ENCODE measurements at regions not wholly inside any gene's neighbourhood (a gene's known extent, or its start where the extent isn't known, plus 50 kb on each side); places are given as distances from the start of the nearest gene placed in this dataset.

- no peaks in the 10 kb centered on the region for H3K9me3 ChIP-seq (ENCODE audit: control insufficient read depth in 4 of 4, insufficient read depth in 3 of 4, low read length in 3 of 4)
- TF ChIP-seq CTCF (IDR thresholded peaks at IDR 0.05; ENCODE audit: control extremely low read depth, extremely low read depth): no peak
- ATAC-seq (ENCODE audit: insufficient read depth, low FRiP score): no peak
- no peak for DNase-seq
- WGBS, 2 donors: 62 to 64% methylated on average over 3 of the region's 3 CpGs
- no peaks in the 10 kb centered on the region for H3K27me3 ChIP-seq (ENCODE audit: control insufficient read depth in 3 of 3, insufficient read depth in 3 of 3, low read length in 2 of 3)
- H3K9ac ChIP-seq (ENCODE audit: insufficient read depth in 1 of 2, low read length in 2 of 2): no peak overlapping the region
- H3K4me3 ChIP-seq: no peak overlapping the region
- peaks cover 0 to 23% (median 0%) of the 10 kb centered on the region in 5 donors for H3K4me1 ChIP-seq (ENCODE audit: control insufficient read depth in 5 of 5, insufficient read depth in 5 of 5, low read length in 5 of 5)
- no peak overlapping the region for H3K27ac ChIP-seq (ENCODE audit: low read depth in 1 of 2, low read length in 1 of 2)
- no peaks in the 10 kb centered on the region for H3K36me3 ChIP-seq (ENCODE audit: control insufficient read depth in 4 of 4, insufficient read depth in 4 of 4, low read length in 4 of 4)
These were observed 610.2 kb upstream of the NOX3 start for GRCh38 chr6:156065849-156066248.

GRCh38 chr6:156062091-156062563 is 606.5 kb upstream of the NOX3 start:
- Histone ChIP-seq H3K27ac (ENCODE audit: low read depth in 1 of 2, low read length in 1 of 2) (no peak overlapping the region), H3K9me3 (ENCODE audit: control insufficient read depth in 4 of 4, insufficient read depth in 3 of 4, low read length in 3 of 4) (peaks cover 0 to 8% (median 0%) of the 10 kb centered on the region in 4 donors), H3K27me3 (ENCODE audit: control insufficient read depth in 3 of 3, insufficient read depth in 3 of 3, low read length in 2 of 3) (no peaks in the 10 kb centered on the region), H3K9ac (ENCODE audit: insufficient read depth in 1 of 2, low read length in 2 of 2) (no peak overlapping the region), H3K4me1 (ENCODE audit: control insufficient read depth in 5 of 5, insufficient read depth in 5 of 5, low read length in 5 of 5) (peaks cover 0 to 14% (median 0%) of the 10 kb centered on the region in 5 donors), H3K4me3 (no peak overlapping the region), H3K36me3 (ENCODE audit: control insufficient read depth in 4 of 4, insufficient read depth in 4 of 4, low read length in 4 of 4) (no peaks in the 10 kb centered on the region)
- ATAC-seq (ENCODE audit: insufficient read depth, low FRiP score): no peak
- TF ChIP-seq CTCF (IDR thresholded peaks at IDR 0.05; ENCODE audit: control extremely low read depth, extremely low read depth): no peak
- DNase-seq: peak; percentile 39 to 88 (median 77)
- whole genome bisulfite sequencing, 2 donors: 50 to 51% methylated on average over 2 of the region's 2 CpGs

GRCh38 chr6:156061465-156061864 is 605.8 kb upstream of the NOX3 start:
- ATAC-seq (ENCODE audit: insufficient read depth, low FRiP score) (no peak), DNase-seq (no peak)
- no peak for TF ChIP-seq CTCF (IDR thresholded peaks at IDR 0.05; ENCODE audit: control extremely low read depth, extremely low read depth)
- no peak overlapping the region for H3K9ac ChIP-seq (ENCODE audit: insufficient read depth in 1 of 2, low read length in 2 of 2)
- peaks cover 0 to 14% (median 0%) of the 10 kb centered on the region in 5 donors for H3K4me1 ChIP-seq (ENCODE audit: control insufficient read depth in 5 of 5, insufficient read depth in 5 of 5, low read length in 5 of 5)
- no peaks in the 10 kb centered on the region for H3K27me3 ChIP-seq (ENCODE audit: control insufficient read depth in 3 of 3, insufficient read depth in 3 of 3, low read length in 2 of 3)
- no peak overlapping the region for H3K4me3 ChIP-seq
- H3K27ac ChIP-seq (ENCODE audit: low read depth in 1 of 2, low read length in 1 of 2): no peak overlapping the region
- WGBS, 2 donors: 81 to 91% methylated on average over 6 of the region's 6 CpGs
- peaks cover 0 to 8% (median 0%) of the 10 kb centered on the region in 4 donors for H3K9me3 ChIP-seq (ENCODE audit: control insufficient read depth in 4 of 4, insufficient read depth in 3 of 4, low read length in 3 of 4)
- H3K36me3 ChIP-seq (ENCODE audit: control insufficient read depth in 4 of 4, insufficient read depth in 4 of 4, low read length in 4 of 4): no peaks in the 10 kb centered on the region

GRCh38 chr6:156060013-156060412 is 604.4 kb upstream of the NOX3 start:
- H3K9me3 ChIP-seq (ENCODE audit: control insufficient read depth in 4 of 4, insufficient read depth in 3 of 4, low read length in 3 of 4): peaks cover 0 to 8% (median 0%) of the 10 kb centered on the region in 4 donors
- no peak overlapping the region for H3K4me3 ChIP-seq
- ATAC-seq (ENCODE audit: insufficient read depth, low FRiP score): no peak
- TF ChIP-seq CTCF (IDR thresholded peaks at IDR 0.05; ENCODE audit: control extremely low read depth, extremely low read depth): no peak
- DNase-seq: no peak
- WGBS, 2 donors: 47 to 75% methylated on average over 4 of the region's 4 CpGs
- H3K9ac ChIP-seq (ENCODE audit: insufficient read depth in 1 of 2, low read length in 2 of 2): no peak overlapping the region
- H3K4me1 ChIP-seq (ENCODE audit: control insufficient read depth in 5 of 5, insufficient read depth in 5 of 5, low read length in 5 of 5): peaks cover 0 to 14% (median 0%) of the 10 kb centered on the region in 5 donors
- H3K36me3 ChIP-seq (ENCODE audit: control insufficient read depth in 4 of 4, insufficient read depth in 4 of 4, low read length in 4 of 4): no peaks in the 10 kb centered on the region
- no peak overlapping the region for H3K27ac ChIP-seq (ENCODE audit: low read depth in 1 of 2, low read length in 1 of 2)
- H3K27me3 ChIP-seq (ENCODE audit: control insufficient read depth in 3 of 3, insufficient read depth in 3 of 3, low read length in 2 of 3): no peaks in the 10 kb centered on the region
